ENCODE measurements at regions not wholly inside any gene's neighbourhood (a gene's known extent, or its start where the extent isn't known, plus 50 kb on each side); places are given as distances from the start of the nearest gene placed in this dataset.
"Not testable (repeated sequence)": the region's sequence is repeated elsewhere in the genome, so short reads cannot be mapped to it uniquely, and the experiment has no call there.

DNA sequence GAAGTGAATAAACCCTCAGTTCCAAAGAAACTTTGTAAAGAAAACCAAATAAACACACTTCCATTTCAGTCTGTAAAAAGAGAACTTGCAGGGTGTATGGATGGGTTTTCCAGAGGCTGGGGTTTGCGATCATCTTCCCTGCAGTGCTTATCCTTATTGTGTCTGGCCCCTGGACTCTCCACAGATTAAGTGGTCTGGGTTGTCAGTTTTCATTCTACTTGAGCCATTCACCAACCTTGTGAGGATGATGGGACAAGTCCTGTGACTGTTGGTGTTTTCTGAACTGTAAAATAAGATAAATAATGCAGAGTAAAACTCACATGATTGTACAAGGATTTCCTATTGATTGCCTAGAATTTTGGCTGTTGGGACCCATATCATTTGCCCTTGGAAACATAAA is 166.1 kb upstream of the MOCS2 start:
- DNase-seq (ENCODE audit: low spot score) = no peak

DNA sequence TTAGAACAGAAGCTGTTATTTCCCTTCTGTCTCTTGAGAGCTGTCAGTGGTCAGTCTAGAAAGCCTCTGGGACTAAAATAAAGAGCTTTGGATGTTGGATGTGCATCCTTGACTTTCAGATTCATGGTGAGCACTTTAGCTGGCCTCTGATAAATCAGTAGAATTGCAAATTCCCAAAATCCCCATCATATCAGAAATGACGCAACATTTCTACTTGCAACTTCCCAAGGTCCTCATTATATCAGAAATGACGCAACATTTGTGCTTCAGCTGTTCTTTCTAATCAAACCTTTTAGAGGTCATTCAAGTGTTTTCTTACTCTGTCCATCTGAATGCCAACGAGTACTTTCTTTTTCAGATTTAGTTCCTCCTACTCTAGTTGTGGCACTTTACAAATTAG is 167.3 kb upstream of the MOCS2 start:
- no peak for DNase-seq (ENCODE audit: low spot score)

DNA sequence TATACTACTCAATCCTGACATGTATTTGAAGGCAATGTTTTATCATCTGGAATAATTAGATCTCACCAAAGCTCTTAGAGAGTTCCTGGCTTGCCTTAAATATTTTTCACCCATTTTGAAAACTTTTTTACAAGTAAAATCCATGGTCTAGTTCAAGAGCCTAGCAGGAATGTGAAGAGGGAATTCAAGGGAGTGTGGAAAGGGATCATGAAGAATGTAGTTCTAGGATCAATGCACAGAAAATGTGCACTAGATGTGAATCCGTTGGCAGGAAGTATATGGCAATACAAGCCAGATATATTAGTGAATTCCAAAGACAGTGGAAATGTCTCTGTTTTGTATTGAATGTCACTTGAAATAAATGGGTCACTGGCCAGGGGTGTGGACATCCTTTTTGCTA is 167.9 kb upstream of the MOCS2 start:
- DNase-seq (ENCODE audit: low spot score) = no peak

DNA sequence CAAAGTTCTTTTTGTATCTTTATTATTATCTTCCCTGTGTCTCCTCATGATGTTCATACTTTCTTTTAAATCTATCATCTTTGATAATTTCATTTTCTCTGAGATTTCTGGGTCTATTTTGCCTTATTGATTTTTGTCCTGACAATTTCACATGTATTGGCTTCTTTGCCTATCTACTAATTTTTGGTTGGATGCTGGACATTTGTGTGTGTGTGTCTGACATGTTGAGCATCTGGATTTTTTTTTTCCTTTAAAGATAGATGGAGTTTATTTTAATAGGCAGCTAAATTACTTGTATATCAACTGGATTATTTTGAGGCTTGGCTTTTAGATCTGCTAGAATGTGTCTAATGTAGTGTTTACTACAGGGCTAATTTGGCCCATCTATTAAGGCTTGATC is 178.0 kb upstream of the MOCS2 start:
- DNase-seq (ENCODE audit: low spot score) = no peak

DNA sequence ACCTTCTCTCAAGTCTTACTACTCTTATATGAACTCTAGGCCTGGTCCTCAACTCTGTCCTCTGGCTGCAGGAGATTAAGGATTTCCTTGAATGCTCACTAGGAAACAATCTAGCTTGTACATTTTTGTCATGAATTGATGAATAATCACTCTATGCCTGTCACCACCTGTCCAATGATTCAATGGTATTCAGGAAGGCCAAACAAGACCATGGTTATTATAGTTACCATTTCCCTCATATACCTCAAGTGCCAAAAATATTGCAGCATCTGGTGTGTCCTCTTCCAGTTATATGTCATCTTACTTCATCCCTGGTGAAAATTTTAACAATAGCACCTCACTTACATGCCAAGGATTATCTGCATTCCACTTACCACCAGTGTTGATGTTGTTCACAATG is 179.0 kb upstream of the MOCS2 start:
- DNase-seq (ENCODE audit: low spot score) = no peak

DNA sequence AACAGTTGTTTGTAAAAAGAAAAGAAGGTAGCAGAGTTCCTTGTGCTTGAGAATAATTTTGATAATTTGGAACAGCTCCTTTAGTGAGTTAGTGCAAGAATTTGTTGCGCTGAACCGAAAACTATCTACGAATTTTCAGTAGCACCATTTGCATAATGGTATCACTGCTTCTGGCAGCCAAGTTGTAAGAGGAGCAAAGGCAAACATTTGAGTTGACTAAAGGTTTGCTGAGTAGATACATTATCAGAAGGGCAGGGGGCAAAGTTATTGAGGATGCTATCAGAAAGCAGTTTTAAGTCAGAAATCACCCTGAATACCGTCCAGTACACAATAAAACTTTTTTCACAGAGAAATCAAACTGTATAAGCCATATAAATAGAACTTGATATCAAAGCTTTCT is 181.5 kb upstream of the MOCS2 start:
- no peak for DNase-seq (ENCODE audit: low spot score)

DNA sequence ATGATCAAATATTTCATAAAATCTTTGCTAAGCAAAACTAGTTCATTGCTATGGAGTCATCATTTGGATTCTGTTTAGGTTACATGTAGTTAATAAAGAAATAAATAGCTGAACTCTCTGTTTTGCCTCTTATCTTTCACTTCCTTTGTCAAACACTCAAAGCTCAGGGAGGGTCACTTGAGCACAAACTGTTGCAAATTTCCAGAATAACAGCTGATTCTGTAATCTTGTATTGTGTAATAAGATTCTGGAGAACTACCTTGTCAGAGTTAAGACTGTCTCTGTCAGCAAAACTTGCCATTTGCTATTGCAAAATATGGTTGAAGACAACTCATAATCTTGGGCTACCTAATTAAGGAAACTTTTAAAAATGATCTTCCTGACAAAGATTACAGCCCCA is 182.0 kb upstream of the MOCS2 start:
- no peak for DNase-seq (ENCODE audit: low spot score)

DNA sequence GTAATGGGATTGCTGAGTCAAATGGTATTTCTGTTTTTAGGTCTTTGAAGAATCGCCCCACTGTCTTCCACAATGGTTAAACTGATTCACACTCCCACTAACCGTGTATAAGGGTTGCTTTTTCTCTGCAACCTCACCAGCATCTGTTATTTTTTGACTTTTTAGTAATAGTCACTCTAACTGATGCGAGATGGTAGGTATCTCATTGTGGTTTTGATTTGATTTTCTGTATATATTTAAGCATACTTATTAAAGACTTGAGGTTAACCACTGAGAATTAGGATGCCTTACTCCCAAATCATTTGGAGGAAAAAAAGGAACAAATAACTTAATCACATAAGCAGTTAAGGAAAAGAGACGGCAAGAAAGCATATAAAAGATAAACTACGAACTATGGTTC is 181.6 kb upstream of the FST start:
- no peak for DNase-seq (ENCODE audit: low spot score)

DNA sequence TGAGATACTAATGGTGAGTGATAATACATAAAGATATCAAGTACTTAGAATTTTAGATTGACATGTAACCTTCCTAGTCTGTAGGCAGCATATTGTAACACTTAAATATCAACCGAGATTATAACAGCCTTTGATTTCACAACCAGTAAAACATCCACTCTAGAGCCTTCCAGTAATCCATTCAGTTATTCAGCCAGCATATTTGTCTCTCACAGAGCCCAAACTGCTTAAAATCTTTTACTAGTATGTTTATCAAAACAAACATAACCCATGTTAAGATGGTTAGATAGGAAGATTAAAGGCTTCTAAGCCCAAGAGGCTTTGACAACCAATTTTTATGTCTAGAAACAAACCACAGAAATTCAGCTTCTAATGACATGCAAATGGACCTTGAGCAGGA is 177.9 kb upstream of the FST start:
- no peak for DNase-seq (ENCODE audit: low spot score)

DNA sequence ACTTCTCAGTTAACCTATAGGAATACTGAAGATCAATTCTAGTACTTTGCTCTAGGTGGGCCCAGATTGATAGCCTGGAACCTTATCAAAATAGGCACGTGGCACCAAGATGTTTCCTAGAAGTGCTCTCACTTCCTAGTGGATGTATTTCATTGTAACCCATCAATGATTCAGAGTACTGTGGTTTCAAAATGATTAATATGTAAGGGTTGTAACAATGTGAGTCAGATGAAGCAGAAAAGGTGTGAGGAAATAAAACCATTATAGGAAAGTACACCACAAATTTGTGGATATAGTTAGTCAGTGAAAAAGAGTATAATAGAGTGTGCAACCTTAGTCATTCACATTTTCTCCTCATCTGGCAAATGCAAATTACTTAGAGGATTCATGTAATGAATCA is 177.3 kb upstream of the FST start:
- no peak for DNase-seq (ENCODE audit: low spot score)

DNA sequence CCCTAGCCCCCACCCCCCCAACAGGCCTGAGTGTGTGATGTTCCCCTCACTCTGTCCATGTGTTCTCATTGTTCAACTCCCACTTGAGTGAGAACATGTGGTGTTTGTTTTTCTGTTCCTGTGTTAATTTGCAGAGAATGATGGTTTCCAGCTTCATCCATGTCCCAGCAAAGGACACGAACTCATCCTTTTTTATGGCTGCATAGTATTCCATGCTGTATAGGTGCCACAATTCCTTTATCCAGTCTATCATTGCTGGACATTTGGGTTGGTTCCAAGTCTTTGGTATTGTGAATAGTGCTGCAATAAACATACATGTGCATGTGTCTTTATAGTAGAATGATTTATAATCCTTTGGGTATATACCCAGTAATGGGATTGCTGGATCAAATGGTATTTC is 175.1 kb upstream of the FST start:
- not testable (repeated sequence) for DNase-seq (ENCODE audit: low spot score)

DNA sequence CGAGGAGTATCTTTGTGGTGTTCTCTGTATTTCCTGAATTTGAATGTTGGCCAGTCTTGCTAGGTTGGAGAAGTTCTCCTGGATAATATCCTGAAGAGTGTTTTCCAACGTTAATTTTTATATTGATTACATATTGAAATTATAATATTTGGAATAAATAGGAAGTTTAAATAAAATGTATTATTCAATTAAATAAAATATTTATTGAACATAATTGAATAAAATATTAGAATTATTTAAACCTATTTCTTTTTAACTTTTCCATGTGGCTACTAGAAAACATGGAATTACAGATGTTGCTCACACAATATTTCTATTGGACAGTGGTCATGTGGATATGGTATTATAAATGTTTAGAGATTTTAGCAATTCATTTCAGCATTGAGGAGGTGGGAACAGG is 170.8 kb upstream of the FST start:
- no peak for DNase-seq (ENCODE audit: low spot score)

DNA sequence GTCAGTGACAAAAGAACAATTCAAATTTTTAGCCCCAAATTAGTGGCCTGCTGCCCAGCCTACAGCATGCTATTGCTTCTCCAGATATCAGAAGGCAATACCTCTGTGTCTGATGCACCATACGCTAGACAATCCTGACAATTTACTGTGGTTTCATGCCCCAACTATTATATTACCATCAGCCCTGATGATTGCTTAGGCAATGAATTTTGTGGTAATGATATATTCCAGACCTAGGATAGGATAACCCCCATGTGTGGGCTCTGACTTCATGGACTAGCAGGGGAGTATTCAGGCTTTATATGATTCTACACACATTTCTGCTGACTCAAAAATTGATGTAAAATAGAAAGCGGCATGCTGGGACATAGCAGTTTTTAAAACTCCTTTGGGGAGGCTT is 168.7 kb upstream of the FST start:
- no peak for DNase-seq (ENCODE audit: low spot score)

DNA sequence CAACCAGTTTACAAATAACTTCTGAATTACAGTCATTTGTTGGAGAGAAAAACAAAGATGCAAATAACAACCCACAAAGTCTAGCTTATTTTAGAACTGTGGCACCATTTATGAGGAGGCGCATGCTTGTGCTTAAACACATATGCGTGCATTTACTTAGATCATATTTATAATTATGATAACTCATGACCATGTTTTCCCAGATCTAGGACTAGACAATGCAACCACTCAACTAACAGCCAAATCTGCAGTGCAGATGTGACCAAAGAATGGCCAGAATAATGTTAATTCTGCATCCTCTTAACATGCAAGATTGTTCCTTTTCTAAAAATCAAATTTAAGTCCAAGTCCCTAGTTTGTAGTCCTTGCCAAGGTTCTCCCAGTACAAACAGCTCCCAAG is 167.3 kb upstream of the FST start:
- no peak for DNase-seq (ENCODE audit: low spot score)

DNA sequence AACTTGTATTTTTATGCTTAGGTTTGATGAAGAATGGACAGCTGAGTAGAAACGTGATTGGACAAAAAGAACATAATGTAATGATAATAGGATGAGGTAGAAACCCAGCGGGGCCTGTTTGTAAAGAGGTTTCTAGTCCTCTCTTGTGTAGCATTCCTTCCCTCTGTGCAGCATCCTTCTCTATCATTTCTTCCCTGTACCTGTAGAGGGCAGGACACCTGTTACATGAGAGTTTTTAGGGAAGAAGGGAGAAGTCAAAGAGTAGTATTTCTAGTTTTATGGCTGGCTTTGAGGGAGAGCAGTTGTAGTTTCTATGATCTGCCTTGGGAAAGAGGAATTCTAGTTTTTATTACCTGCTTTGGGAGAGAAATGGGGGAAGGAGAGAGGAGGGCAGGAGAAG is 162.1 kb upstream of the FST start:
- no peak for DNase-seq (ENCODE audit: low spot score)

DNA sequence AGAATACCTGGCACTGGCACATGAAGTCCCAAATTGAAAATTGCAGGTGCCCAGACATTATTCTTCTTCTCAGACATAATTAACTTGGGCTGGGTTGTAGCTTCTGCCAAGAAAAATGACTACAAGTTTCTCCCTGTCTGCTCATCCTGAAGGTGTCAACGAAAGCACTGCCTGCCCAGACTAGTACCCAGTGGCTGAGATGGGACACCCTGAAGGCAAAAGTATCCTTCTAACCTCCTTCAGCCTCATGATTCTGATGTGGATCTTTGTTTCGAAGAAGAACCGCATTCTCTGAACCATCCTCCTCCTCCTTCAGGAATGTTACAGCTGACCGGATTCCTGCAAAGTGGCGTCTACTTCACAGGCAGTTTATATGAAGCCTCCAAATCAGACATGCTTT is 161.1 kb upstream of the FST start:
- no peak for DNase-seq (ENCODE audit: low spot score)

DNA sequence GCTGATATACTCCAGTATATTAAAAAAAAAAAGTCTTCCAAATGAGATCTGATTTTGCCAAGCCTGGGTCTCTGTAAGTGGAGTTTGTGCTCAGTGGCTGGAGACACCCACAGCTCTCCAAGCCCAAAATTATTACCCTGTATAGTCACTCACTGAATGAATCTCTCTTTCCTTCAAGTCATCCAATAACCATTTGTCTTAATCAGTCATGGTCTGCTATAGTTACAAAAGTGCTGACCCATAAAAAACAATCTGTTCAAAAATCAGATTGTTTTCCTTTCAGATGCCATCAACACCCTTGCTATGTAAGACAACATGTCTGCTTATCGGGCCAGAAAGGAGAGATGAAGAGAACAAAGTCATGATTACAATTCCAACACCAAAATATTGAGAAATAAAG is 159.4 kb upstream of the FST start:
- no peak for DNase-seq (ENCODE audit: low spot score)

DNA sequence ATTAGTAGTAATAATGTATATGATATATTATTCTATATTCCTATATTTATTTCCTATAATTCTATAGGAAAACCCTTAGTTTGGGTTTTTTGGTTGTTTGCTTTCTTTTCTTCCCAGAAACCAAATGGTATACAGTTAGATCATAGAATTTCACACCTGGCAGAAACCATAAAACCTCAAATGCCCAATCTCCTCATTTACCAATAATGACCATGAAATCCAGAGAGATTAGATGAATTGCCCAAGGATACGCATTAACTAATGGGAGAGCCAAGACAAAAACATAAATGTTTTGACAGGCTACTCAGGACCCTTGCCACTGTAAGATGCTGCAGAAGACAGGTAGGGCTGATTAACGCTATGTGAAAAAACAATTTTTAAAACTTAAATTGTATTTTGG is 158.7 kb upstream of the FST start:
- no peak for DNase-seq (ENCODE audit: low spot score)

DNA sequence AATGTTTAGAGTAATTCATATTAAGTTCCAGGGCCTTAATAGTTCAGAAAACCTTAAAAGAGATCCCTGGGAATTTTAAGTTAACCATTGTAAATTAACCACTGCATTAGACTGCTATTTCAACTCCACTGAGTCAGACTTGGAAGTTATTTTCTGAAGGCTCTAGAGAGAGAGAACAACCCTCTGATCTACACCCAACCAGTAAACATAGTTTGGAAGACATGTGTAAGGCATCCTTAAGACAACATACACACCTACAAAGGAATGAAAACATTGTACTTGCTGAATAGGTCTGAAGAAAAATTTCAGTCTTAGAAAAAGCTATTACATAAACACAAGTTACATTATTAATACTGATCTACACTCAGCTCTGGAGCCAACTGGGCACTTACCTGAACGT is 158.2 kb upstream of the FST start:
- DNase-seq (ENCODE audit: low spot score) = no peak

DNA sequence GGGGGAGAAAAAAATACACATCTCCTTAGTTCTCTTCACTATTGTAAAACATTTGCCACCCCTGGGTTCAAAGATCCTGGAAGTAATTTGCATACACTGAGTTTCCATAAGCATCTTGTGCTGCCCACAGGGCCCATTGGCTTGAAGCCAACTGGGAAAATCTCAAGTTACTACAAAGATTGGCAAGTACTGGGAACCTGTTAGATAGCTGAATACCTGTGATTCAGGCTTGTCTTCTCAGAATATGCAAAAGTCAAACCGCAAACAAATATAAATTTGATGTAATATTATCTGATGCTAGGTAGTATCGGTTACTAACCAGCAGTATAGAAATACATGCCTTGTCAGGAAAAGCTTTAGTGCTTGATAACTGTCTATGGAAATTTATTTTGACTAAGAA is 156.9 kb upstream of the FST start:
- DNase-seq (ENCODE audit: low spot score) = no peak

DNA sequence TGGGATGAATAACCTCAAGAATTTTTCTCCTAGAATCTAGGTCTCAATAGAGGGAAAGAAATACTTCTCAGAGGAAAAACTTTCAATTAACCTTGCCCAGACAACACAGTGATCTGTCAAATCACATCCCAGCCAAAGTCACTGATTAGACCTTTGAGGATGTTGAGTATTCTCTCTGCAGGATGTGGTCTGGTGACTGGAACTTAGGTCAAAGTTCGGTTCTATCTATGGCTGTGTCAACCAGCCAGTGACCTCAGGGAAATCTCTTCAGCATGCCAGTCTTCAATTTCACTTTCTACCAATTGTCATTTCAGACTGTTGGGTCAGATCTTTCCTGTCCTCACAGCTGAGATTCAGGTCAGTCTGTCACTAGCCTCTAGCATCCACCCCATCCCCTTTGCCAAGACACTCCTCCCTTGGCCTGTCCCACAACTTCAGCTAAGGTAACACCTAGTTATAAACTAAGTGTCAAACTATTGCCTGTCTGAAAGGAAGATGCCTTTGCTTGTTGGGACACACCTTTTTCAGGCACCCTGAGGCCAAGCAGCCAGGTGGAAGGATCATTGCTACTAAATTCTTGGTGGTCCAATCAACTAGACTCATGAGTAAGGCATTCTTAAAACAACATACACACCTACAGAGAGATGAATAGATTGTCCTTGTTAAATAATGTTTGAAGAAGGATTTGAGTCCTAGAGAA is 156.3 kb upstream of the FST start:
- DNase-seq (ENCODE audit: low spot score) = no peak

DNA sequence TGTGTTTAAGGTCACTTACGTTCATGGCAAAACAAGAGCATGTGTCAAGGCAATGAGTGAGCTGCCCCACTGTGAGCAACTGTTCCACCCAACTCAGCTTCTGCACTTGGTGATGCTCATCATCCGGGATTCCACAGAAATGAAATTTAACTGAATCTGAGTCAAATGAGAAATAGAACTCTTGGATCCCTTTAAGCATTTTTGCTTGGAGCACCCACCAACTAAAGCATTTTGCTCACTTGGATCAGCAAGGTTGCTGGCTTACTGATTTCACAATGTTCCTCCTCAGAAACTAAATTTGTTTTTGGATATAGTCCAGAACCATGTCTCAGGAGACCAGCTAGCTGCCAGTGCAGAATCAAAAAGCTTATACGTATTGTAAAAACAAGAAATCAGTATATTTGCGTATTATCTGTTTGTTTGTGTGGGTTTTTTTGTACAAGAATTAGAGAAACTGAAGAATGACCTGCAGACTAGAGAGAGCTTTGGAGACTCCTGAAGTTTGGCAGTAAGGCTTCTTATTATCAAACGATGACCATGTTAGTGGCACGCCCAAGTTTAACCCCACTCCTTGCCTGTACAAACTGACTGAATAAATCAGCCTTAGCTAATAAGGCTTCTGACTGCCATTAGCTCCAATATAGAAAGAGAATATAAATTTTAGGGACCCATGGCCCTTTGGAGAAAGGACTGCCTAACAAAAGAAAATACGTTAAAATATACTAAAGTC is 153.8 kb upstream of the FST start:
- no peak for DNase-seq (ENCODE audit: low spot score)

DNA sequence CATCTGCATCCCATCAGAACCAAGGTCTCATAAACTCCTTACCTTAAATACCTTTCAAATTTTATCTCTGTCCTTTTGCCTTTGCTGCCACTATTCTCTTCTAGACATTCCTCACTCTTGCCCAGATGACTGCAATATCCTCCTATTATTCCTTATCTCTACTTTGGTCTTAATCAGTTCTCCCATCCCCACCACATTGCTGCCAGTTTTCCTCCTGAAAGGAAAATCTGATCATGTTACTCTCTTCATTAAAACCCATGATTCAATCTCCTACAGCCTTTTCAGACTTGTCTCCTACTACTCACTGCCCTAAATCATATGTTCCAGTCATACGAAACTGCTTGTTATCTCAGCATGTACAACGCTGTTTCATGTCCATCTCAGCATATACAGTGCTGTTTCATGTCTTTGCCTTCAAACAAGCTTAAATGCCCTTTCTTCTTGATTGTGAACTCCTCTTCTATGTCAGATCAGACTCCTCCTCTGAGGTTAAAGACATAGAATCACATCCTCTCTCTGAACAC is 152.6 kb upstream of the FST start:
- DNase-seq (ENCODE audit: low spot score) = no peak

DNA sequence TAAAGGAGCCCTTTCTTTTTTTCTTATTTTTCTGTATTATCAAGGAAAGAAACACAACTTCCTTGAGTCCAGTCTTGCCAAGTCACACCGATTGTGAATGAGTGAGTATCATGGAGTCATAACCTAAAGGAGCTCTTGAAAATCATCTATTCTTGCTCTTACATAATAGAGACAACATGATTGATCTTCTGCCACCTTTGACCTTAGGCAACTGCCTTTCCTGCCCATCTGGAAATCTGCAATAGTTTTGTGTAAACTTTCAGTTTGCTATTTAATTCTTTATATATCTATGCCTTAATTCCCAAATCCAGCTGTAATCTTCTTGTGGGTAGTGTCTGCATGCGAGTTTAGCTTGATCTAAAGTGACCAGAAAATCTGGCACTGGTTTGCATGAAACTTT is 149.9 kb upstream of the FST start:
- no peak for DNase-seq (ENCODE audit: low spot score)
